SH-SY5Y (cell line): ENCODE measurements at regions not wholly inside any gene's neighbourhood (a gene's known extent, or its start where the extent isn't known, plus 50 kb on each side); places are given as distances from the start of the nearest gene placed in this dataset.

ENCODE experiments used
- GATA2 ChIP-seq: IDR thresholded peaks from 2 replicates; pipeline ENCODE4 v1.6.1; 2011; ENCODE audit warnings: mild to moderate bottlenecking, low read depth, low read length
- GATA3 ChIP-seq: IDR thresholded peaks from 2 replicates; pipeline ENCODE4 v1.6.1; 2011; ENCODE audit warnings: low read depth, mild to moderate bottlenecking, low read length, moderate library complexity

GRCh38 chr11:80315200-80315599 is 874.4 kb upstream of the TENM4 start:
- TF ChIP-seq GATA3 (no peak), GATA2 (no peak)
